ENCODE measurements at regions not wholly inside any gene's neighbourhood (a gene's known extent, or its start where the extent isn't known, plus 50 kb on each side); places are given as distances from the start of the nearest gene placed in this dataset.

- no peak for DNase-seq (ENCODE audit: low read depth in 2 of 2)
Observed at GRCh38 chr7:112882991-112883390, 92.8 kb upstream of the TMEM168 start.

- no peak for DNase-seq (ENCODE audit: low read depth in 2 of 2)
Observed at GRCh38 chr7:112882511-112882910, 92.3 kb upstream of the TMEM168 start.

- DNase-seq (ENCODE audit: low read depth in 2 of 2), result no peak
Observed at GRCh38 chr7:112882022-112882421, 91.8 kb upstream of the TMEM168 start.

GRCh38 chr7:112880818-112881418 lies 90.7 kb upstream of the TMEM168 start:
- DNase-seq (ENCODE audit: low read depth in 2 of 2), result no peak

- no peak for DNase-seq (ENCODE audit: low read depth in 2 of 2)
Observed at GRCh38 chr7:112877691-112878460, 87.7 kb upstream of the TMEM168 start.

- DNase-seq (ENCODE audit: low read depth in 2 of 2), result no peak
Observed at GRCh38 chr7:112876877-112877276, 86.7 kb upstream of the TMEM168 start.

GRCh38 chr7:112874909-112875308 lies 84.7 kb upstream of the TMEM168 start:
- DNase-seq (ENCODE audit: low read depth in 2 of 2), result no peak

GRCh38 chr7:112873831-112874553 lies 83.8 kb upstream of the TMEM168 start:
- DNase-seq (ENCODE audit: low read depth in 2 of 2), result no peak

GRCh38 chr7:112869111-112869774 lies 79.0 kb upstream of the TMEM168 start:
- DNase-seq (ENCODE audit: low read depth in 2 of 2), result no peak

GRCh38 chr7:112868609-112869008 lies 78.4 kb upstream of the TMEM168 start:
- no peak for DNase-seq (ENCODE audit: low read depth in 2 of 2)

GRCh38 chr7:112866424-112866823 lies 76.2 kb upstream of the TMEM168 start:
- no peak for DNase-seq (ENCODE audit: low read depth in 2 of 2)

GRCh38 chr7:112864380-112864779 lies 74.2 kb upstream of the TMEM168 start:
- DNase-seq (ENCODE audit: low read depth in 2 of 2), result no peak

- DNase-seq (ENCODE audit: low read depth in 2 of 2), result no peak
Observed at GRCh38 chr7:112858838-112859237, 68.6 kb upstream of the TMEM168 start.

- no peak for DNase-seq (ENCODE audit: low read depth in 2 of 2)
Observed at GRCh38 chr7:112855227-112855626, 65.0 kb upstream of the TMEM168 start.

- DNase-seq (ENCODE audit: low read depth in 2 of 2), result no peak
Observed at GRCh38 chr7:112854169-112854568, 64.0 kb upstream of the TMEM168 start.

GRCh38 chr7:112853422-112853821 lies 63.2 kb upstream of the TMEM168 start:
- no peak for DNase-seq (ENCODE audit: low read depth in 2 of 2)

GRCh38 chr7:112843151-112843550 lies 53.0 kb upstream of the TMEM168 start:
- no peak for DNase-seq (ENCODE audit: low read depth in 2 of 2)
